Activated T-cell treated with anti-CD3 and anti-CD28 coated beads, Interleukin-2, amount 50 U/mL, for 1 hour (primary cell): ENCODE measurements at regions not wholly inside any gene's neighbourhood (a gene's known extent, or its start where the extent isn't known, plus 50 kb on each side); places are given as distances from the start of the nearest gene placed in this dataset.
"Not testable (repeated sequence)": the region's sequence is repeated elsewhere in the genome, so short reads cannot be mapped to it uniquely, and the experiment has no call there.

Source experiments
- DNase-seq: peaks from one replicate; pipeline ENCODE4 v3.0.0-alpha.2; 2020

DNA sequence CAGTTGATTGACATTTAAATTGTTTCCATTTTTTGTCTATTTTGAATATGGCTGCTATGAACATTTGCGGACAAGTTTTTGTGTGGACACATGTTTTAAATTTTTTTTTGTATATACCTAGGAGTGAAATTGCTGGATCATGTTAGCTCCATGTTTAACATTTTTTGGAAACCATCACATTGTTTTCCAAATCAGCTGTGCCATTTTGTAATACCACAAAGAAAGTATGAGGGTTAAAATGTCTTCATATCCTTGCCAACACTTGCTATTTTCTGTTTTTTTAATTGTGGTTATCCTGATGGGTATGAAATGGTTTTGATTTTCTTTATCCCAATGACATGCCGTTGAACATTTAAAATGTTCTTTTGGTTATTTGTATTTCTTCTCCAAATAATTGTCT lies 52.1 kb downstream of the CARTPT start:
- DNase-seq, result no peak

DNA sequence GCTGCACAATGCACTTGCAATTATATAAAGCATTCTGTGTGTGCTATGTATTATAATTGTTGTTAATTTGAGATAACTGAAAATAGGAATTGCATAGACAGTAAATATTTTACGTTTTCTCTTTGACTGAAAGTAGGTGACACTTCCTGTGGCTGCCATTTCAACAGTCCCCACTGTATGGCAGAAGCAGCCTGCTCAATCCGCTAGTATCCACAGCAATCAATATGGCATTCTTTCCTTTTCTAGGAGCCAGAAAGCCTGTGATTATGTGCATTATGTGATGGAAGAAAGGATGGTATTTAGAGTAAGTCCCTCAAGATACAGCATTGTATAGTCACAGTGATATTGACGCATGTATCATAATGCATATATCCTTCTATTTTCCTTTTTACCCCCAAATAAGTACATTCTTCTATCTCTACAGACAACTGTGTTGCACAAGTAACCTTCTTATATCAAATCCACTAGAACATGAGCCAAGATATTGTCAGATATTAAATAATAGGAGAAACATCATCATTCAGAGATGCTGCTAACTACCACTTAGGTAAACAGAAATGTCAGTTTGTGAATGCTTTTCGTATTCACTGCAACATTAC lies 59.7 kb downstream of the CARTPT start:
- no peak for DNase-seq

DNA sequence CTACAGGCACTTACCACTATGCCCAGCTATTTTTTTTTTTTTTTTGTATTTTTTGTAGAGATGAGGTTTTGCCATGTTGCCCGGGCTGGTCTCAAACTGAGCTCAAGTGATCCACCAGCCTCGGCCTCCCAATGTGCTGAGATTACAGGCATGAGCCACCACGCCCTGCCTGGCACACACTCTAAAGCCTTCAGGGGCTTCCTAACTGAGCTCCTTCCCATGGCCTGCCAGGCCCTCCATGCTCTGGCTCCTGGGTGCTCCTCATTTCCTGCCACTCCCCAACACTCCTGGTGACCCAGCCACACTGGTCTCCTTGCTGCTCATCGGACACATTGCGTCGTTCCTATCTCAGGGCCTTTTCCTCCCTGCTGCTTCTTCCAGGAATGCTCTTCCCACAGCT lies 61.5 kb downstream of the CARTPT start:
- DNase-seq, result no peak

DNA sequence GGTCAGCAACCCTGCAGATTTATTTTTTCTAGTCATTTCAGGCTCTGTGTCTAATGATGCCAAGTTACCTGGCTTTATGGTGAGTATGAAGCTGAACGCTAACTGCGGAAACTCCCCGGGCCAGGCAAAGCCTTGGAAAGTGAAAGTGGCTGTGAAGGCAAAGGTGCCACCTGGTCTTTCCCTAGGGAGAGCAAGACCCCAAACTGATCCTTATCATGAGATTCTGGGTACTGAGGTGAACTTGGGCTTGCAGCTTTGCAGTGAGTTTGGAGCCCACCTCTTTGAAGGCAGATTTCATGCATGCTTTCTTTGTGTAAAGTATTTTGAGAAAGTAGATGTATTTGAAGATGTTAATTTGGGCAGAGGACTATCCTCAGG lies 63.3 kb downstream of the CARTPT start:
- DNase-seq, result no peak

DNA sequence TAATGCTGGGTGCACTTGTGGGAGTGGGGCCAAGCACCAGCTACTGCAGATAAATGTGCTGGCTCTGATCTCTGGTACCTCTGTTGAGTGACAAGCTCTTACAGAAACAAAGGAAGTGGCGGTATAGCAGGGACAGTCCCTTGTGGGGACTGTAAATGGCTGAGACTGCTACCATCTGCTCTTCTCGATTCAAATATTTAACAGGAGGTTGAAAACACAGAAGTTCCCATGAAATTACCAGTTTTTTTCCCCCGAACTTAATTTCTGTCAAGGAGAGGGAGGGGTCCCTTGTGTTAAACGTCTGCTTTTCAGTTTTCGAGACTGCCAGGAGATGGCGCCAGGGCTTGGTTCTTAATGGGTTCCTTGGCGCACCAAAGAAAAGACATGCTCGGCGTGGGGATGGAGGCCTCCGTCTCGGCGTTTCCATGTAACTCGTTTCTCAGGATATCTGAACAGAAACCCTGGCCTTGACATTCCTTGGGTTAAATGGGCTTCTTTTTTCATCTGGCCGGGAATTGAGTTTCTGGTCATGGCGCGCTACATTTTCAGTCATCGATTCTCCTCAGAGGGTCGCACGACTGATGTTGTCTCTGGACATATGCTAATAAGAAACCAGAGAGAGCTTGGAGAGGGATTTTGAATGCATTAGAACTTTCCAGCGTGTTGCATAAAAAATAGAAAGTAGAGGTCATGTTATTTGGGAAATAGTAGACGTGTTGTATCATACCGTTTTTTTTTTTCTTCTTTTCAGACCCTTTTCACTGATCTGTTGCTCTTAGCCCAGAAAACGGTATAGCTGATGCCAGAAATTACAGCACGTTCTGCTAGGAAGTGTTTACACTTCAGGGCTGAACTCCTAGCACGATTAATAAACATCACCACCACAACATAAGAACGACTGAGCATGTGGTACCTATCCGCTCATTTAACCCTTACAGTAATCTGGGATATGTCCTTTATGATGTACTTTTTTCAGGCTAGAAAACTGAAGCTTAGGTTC lies 64.0 kb downstream of the CARTPT start:
- peak; percentile 34 for DNase-seq

DNA sequence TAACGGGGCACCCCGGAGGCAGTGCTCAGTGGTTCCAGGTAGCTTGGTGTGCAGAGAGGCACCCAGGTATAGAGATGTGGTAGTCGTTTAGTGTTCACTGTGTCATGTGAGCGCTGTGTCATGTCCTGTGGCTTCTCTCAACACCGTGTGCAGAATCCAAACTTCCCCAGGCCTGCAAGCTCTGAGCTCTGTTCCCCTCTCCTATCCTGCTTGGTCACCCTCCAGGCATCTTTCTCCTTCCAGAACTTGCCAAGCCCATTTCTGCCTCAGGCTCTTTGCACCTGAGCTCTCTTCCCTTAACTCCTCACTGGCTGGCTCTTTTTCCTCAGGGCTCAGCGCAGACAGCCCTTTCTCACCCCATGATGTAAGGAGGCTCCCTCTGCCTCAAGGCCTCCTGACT lies 64.8 kb downstream of the CARTPT start:
- DNase-seq, result no peak

DNA sequence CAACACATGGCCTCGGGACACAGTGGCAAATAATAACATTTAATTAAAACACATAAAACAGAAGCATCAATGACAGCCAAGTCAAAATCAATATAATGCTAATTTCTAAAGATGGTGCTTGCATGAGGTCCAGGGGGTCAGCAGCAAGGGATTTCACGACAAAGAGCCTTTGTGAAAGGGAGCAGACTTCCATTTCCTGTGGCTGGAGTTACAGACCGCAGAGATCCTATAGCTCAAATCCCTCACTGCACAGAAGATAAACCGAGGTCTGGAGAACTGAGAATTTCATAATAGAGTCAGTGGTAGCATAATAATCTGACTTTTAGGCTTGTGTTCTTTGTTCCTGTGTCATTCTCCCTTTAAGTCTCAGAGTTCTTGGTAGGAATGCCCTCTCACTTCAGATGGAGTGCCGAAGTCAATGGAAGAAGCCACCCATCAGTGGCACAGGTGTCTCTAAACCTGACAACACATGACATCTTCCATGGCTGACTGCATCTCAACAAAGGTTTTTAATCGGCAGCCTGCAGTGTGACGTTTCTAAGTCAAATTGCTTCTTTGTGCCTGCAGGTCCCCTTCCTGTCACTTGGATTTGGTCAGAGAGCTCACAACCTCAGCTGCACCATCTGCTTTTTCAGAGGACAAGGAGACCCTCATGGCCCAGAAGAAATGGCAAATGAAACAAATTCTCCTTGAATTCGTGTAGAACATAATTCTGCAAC lies 67.4 kb downstream of the CARTPT start:
- DNase-seq, result no peak

DNA sequence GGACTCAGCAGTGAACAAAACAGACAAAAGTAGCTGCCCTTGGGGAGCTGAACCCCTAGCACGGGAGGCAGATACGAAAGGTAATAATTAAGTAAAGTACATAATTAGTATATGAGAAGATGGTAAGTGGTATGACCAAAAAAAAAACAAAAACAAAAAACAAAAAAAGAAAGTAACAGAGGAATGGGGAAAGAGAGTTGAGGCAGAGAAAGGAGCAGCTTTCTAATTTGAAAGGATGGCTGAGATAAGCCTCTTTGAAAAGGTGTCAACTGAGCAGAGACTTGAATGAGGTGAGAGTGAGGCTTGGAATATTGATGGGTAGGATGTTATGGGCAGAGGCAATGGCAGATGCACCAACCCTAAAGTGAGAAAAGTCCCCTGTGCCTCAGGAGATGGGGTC lies 69.7 kb downstream of the CARTPT start:
- DNase-seq, result no peak

DNA sequence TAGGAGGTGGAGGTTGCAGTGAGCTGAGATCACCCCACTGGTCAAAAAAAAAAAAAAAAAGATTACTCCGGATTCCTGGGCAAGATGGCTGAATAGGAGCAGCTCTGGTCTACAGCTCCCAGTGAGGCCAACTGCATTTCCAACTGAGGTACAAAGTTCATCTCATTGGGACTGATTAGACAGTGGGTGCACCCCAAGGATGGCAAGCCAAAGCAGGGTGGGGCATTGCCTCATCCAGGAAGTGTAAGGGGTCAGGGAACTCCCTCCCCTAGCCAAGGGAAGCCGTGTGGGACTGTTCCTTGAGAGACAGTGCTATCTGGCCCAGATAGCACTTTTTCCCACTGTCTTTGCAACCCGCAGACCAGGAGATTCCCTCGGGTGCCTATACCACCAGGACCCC lies 70.7 kb downstream of the CARTPT start:
- DNase-seq, result no peak

DNA sequence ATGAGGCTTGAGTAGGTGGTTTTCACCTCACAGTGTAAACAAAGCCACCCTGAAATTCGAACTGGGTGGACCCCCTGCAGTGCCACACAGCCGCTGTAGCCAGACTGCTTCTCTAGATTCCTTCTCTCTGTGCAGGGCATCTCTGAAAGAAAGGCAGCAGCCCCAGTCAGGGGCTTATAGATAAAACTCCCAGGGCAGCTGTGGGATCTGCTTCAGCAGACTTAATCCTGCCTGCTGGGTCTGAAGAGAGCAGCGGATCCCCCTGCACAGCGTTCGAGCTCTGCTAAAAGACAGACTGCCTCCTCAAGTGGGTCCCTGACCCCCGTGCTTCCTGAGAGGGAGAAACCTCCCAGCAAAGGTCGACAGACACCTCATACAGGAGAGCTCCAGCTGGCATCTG lies 71.4 kb downstream of the CARTPT start:
- DNase-seq, result no peak

DNA sequence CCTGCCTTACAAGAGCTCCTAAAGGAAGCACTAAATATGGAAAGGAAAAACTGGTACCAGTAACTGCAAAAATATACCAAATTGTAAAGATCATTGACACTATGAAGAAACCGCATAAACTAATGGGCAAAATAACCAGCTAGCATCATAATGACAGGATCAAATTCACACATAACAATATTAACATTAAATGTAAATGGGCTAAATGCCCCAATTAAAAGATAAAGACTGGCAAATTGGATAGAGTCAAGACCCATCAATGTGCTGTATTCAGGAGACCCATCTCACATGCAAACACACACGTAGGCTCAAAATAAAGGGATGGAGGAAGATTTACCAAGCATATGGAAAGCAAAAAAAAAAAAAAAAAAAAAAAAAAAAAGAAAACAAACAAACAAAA lies 73.0 kb downstream of the CARTPT start:
- not testable (repeated sequence) for DNase-seq

DNA sequence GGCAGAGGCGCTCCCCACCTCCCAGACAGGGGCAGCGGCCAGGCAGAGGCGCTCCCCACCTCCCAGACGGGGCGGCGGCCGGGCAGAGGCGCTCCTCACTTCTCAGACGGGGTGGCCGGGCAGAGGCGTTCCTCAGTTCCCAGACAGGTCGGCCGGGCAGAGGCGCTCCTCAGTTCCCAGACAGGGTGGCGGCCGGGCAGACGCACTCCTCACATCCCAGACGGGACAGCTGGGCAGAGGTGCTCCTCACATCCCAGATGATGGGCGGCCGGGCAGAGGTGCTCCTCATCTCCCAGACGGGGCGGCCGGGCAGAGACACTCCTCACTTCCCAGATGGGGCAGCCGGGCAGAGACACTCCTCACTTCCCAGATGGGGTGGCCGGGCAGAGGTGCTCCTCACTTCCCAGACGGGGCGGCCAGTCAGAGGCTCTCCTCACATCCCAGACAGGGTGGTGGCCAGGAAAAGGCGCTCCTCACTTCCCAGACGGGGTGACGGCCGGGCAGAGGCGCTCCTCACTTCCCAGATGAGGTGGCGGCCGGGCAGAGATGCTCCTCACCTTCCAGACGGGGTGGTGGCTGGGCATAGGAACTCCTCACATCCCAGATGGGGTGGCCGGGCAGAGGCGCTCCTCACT lies 75.1 kb downstream of the CARTPT start:
- no peak for DNase-seq

DNA sequence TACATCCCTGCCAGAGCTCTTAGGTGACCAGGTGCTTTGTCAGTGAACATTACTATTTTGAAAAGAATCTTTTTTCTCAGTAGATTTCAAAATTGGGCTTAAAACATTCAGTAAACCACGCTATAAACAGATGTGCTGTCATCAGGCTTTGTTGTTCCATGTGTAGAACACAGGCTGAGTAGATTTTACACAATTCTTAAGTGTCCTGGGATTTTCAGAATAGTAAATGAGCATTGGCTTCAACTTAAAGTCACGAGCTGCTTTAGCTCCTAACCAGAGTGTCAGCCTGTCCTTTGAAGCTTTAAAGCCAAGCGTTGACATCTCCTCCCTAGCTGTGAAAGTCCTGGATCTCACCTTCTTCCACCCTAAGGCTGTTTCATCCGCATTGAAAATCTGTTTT lies 83.6 kb downstream of the CARTPT start:
- no peak for DNase-seq

DNA sequence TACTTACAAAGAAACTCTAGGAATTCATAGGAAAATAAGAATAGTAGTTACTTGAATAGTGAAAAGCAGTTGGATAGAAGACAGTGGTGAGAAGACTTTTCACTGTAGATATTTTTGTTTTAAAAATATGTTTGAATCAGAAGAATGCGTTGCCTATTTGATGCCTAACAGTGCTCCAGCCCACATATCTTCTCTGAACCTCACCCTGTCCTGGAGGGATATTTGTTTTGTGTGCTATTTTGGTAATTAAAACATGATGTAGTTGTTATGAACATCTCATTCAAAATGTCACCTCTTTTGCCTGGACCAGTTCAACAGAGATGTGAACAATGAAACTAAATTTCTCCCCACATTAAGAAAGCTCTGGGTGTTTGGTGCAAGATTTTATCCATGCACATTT lies 87.6 kb downstream of the CARTPT start:
- no peak for DNase-seq

DNA sequence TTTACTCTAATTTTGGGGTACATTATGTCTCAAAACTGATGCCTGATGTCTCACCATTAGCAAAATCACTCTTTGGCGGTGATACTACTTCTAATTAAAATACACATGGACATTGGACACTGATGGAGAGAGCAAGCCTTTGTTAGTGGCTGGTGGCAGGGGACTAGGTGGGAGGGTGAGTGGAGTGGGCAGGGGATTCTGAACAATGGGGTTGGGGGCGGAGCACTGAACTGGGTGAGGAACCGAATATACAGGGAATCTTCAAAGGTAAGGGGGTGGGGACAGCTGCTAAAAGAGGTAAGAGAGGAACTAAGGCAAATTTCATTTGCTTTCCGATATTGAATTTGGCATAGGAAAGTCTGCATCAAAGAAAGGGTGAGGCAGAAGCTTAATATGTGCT lies 88.8 kb downstream of the CARTPT start:
- no peak for DNase-seq

DNA sequence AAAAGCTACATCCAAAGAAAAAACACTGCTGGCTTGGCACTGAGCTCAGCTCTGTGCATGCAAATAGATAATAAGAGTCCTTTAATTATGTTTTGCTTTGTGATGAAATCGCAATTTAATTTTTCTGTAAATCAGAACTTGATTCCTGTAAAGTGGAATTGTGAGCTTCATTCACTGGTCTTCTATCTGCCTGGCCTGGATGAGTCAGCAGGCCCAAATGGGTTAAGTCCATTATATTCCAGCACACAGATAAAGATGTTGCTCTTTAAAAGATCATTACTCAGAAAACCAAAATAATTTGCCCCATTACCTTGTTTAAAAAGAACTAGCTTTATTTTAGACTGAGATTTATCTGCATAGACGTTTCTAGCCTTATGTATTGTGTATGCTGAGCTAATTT lies 90.4 kb downstream of the CARTPT start:
- DNase-seq, result no peak

DNA sequence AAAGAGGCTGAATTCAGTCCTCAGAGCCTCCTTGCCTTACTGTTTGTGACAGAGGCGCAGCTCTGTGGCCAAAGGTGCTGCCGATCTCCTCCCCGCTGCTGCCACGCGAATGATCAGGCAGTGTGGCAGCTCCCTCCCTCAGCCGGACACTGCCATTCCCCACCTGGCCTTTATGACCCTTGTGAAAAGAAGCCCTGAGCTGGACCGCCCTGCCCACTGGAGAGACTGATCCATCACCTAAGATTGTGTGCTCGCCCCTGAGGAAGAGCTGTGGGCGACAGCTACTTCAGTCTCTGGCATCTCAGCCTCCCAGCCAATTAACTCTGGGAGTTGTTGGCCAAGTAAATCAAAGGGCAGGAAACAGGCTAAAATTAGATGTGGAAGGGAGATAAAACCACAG lies 90.9 kb downstream of the CARTPT start:
- DNase-seq, result no peak

DNA sequence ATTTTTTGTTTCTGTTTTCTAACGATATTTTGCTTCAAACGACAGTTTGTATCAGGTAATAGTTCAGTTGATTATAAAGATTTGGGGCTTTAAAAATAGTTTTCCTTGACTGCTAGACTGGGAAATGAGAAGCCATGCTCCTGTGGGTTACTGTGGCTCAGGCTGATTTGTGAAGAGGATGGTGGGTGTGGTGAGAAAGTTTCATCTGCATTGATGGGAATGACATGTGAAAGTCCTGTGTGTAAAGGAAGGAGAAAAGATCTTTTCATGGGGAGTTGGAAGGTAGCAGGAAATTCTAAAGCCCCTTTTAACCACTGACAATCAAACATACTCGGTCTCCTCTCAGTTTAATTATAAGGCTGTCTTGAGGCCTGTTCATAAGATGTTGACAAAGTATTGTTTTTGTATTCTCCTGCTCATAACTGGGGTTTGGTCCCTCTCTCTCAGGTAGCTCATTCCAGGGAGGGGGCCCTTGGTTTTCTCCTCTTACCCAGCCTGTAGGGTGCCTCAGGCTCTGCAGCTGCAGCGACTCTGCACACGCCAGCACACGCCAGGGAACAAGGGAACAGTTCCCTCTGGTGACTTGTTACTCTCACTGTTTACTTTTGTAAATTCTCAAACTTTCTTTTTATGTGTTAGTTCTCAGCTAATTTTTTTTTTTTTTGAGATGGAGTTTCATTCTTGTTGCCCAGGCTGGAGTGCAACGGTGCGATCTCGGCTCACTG lies 91.6 kb downstream of the CARTPT start:
- DNase-seq, result no peak

DNA sequence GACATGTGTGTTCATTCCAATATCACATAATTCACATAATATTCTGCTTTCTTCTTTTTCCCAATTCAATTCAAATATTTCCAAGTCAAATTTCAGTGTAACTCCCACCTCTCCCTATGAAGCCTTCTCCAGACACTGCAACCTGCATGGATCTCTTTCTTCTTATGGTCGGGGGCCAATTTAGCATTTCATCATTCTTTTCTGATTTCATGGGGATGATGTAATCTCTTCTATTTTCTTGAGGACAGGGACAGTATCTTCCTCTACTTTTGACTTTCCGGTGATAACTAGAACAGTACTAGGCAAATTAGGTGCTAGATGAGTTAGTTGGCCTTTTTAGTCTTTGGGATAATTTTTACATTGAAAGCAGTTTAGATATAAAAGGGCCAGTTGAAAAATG lies 92.7 kb downstream of the CARTPT start:
- DNase-seq, result no peak

DNA sequence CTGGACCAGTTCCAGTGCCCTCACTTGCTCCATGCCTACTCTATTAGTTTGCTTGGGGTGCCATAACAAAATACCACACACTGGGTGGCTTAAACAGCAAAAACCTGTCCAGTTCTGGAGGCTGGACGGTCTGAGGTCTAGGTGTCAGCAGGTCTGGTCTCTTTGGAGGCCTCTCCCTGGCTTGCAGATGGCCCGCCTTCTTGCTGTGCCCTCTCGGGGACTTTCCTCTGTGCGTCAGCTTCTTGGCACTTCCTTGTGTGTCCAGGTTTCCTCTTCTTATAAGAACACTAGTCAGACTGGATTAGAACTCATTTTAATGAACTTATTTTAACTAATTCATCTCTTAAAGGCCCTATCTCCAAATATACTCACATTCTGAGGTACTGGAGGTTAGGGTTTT lies 97.2 kb downstream of the CARTPT start:
- DNase-seq, result no peak

DNA sequence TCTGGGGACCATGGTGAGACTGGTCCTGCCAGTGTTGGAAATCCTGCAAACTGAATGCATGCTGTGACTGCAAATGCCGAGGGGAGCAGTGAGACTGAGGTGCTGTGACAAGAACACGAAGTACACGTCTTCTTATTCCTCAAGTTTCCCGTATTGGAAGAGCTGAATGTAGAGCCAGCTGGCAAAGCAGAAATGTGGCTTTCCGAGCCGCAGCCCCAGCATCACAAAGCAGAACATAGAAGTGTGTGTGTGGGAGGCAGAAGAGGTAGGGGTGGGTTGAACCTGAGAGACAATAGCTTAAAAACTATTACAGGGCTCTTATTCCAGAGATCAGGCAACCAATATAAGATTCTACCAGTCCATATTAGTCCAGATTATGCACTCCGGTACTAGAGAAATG lies 98.8 kb downstream of the CARTPT start:
- no peak for DNase-seq

DNA sequence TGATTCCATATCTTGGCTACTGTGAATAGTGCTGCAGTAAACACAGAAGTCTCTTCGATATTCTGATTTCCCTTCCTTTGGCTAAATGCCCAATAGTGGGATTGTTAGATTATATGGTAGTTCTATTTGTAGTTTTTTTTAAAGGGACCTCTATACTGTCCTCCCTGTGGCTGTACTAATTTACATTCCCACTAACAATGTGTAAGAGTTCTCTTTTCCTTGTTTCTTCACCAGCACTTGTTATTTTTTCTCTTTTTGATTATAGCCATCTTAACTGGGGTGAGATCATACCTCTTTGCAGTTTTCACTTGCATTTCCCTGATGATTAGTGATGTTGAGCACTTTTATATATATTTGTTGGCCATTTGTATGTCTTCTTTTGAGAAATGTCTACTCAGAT lies 102.0 kb downstream of the CARTPT start:
- DNase-seq, result no peak

DNA sequence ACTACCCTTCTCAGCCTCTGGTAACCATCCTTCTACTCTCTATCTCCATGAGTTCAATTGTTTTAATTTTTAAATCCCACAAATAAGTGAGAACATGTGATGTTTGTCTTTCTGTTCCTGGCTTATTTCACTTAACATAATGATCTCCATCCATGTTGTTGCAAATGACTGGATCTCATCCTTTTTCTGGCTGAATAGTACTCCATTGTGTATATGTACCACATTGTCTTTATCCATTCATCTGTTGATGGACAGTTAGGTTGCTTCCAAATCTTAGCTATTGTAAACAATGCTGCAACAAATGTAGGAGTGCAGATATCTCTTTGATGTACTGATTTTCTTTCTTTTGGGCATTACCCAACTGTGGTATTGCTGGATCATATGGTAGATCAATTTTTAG lies 103.0 kb downstream of the CARTPT start:
- DNase-seq, result not testable (repeated sequence)
